PC-9 (cell line): ENCODE measurements at regions not wholly inside any gene's neighbourhood (a gene's known extent, or its start where the extent isn't known, plus 50 kb on each side); places are given as distances from the start of the nearest gene placed in this dataset.

ENCODE experiments used
- BruUV-seq: library from RNA; stranded (reverse); fragments of 400-500 nt; replicated peaks from 2 replicates; lab custom pipeline; 2021; lab: Mats Ljungman, UMichigan
- CTCF ChIA-PET: fragments of 300-600 bp; sonication (Branson Sonifier 250); formaldehyde crosslinking; loops from one replicate; lab custom pipeline; 2022; ENCODE audit warnings: antibody characterized with exemption; lab: Charles Lee
- POLR2A ChIA-PET: fragments of 300-600 bp; sonication (Branson Sonifier 250); formaldehyde crosslinking; loops from one replicate; lab custom pipeline; 2022; ENCODE audit warnings: antibody characterized with exemption; ENCODE audit not compliant: unreplicated experiment; lab: Charles Lee
- DNase-seq, 2 experiments: peaks; one replicate each; pipeline versions ENCODE4 v3.0.0 to v3.0.0-alpha.2; 2015 to 2022; ENCODE audit warnings: mixed read lengths in 1 of 2
- H2AFZ ChIP-seq: fragments of 200-600 bp; sonication (generic); 2 replicates; pipeline ENCODE4 v1.8.1; 2017; ENCODE audit warnings: antibody characterized with exemption
- H3F3A ChIP-seq: fragments of 200-600 bp; sonication (generic); 2 replicates; pipeline ENCODE4 v1.8.1; 2017; ENCODE audit warnings: antibody characterized with exemption, mild to moderate bottlenecking, low read depth; ENCODE audit not compliant: insufficient read depth
- H3K27ac ChIP-seq: fragments of 200-600 bp; sonication (generic); 2 replicates; pipeline ENCODE4 v1.6.1; 2016; ENCODE audit warnings: mixed run types
- H3K27me3 ChIP-seq: fragments of 200-600 bp; sonication (generic); 2 replicates; pipeline ENCODE4 v1.6.1; 2016; ENCODE audit warnings: low read depth, mixed run types; ENCODE audit not compliant: insufficient read depth
- H3K36me3 ChIP-seq: fragments of 200-600 bp; sonication (generic); 2 replicates; pipeline ENCODE4 v1.6.1; 2016; ENCODE audit warnings: low read depth, mixed run types
- H3K4me1 ChIP-seq: fragments of 200-600 bp; sonication (generic); replicated peaks from 2 replicates; pipeline ENCODE4 v1.6.1; 2016; ENCODE audit warnings: mixed run types; ENCODE audit not compliant: insufficient read depth
- H3K4me2 ChIP-seq: fragments of 200-600 bp; sonication (generic); 2 replicates; pipeline ENCODE4 v1.6.1; 2017; ENCODE audit warnings: mixed run types
- H3K4me3 ChIP-seq: fragments of 200-600 bp; sonication (generic); 2 replicates; pipeline ENCODE4 v1.6.1; 2016; ENCODE audit warnings: mixed run types
- H3K79me2 ChIP-seq: fragments of 200-600 bp; sonication (generic); 2 replicates; pipeline ENCODE4 v1.6.1; 2017; ENCODE audit warnings: low read depth, mixed run types
- H3K9me2 ChIP-seq: fragments of 200-600 bp; sonication (generic); 2 replicates; pipeline ENCODE4 v1.8.1; 2017; ENCODE audit warnings: mild to moderate bottlenecking; ENCODE audit not compliant: insufficient read depth
- H3K9me3 ChIP-seq: fragments of 200-600 bp; sonication (generic); 2 replicates; pipeline ENCODE4 v1.8.1; 2016; ENCODE audit warnings: low read depth; ENCODE audit not compliant: insufficient read depth
- H4K20me1 ChIP-seq: fragments of 200-600 bp; sonication (generic); 2 replicates; pipeline ENCODE4 v1.8.1; 2017; ENCODE audit not compliant: insufficient read depth
- CTCF ChIP-seq: fragments of 200-600 bp; sonication (generic); conservative IDR thresholded peaks from 2 replicates; pipeline ENCODE4 v1.6.1; 2017; ENCODE audit warnings: mixed run types, antibody characterized with exemption, mild to moderate bottlenecking, moderate library complexity
- EZH2 ChIP-seq: fragments of 200-600 bp; sonication (generic); IDR thresholded peaks from 2 replicates; pipeline ENCODE4 v1.8.0; 2017; ENCODE audit warnings: antibody characterized with exemption, low read depth
- intact Hi-C: fragments of 100-400 bp; cut with micrococcal nuclease; formaldehyde crosslinking; loops from one replicate; pipeline ENCODE4 v1.10.0; 2022; ENCODE audit not compliant: unreplicated experiment

- Histone ChIP-seq H3K79me2 (no peaks in the 10 kb centered on the region), H3K4me1 (no peaks in the 10 kb centered on the region), H3K4me2 (no peak overlapping the region), H4K20me1 (no peaks in the 10 kb centered on the region), H3K27ac (no peak overlapping the region), H3F3A (no peaks in the 10 kb centered on the region), H3K36me3 (no peaks in the 10 kb centered on the region), H3K9me3 (no peaks in the 10 kb centered on the region), H3K4me3 (no peak overlapping the region), H3K27me3 (no peaks in the 10 kb centered on the region), H2AFZ (0 out of 2 replicates have a peak overlapping the region, but pooled peaks have one; percentile 30), H3K9me2 (no peaks in the 10 kb centered on the region)
- no peak for TF ChIP-seq CTCF
- TF ChIP-seq EZH2: no peak
- DNase-seq: no peak
- BruUV-seq: no TSS peak
- intact Hi-C loops: no loop called here
- ChIA-PET POLR2A (interaction anchor here (0.6 kb wide), 1 partner anchor 105 kb away, joined by 3 read pairs; no protein-coding TSS in a partner anchor), CTCF (no interaction called here)
Measured at GRCh38 chr3:153273217-153273616, 111.2 kb downstream of the RAP2B start.

GRCh38 chr3:153273767-153274435 lies 111.9 kb downstream of the RAP2B start:
- H2AFZ ChIP-seq: no peak overlapping the region
- H3K9me3 ChIP-seq: no peaks in the 10 kb centered on the region
- no TSS peak for BruUV-seq
- H4K20me1 ChIP-seq: no peaks in the 10 kb centered on the region
- no peak overlapping the region for H3K4me2 ChIP-seq
- TF ChIP-seq EZH2 (no peak), CTCF (no peak)
- no peak for DNase-seq
- H3K79me2 ChIP-seq: no peaks in the 10 kb centered on the region
- H3F3A ChIP-seq: no peaks in the 10 kb centered on the region
- CTCF ChIA-PET: no interaction called here
- POLR2A ChIA-PET: interaction anchor here (0.6 to 0.8 kb wide), 2 partner anchors 106 to 564 kb away, joined by 3 to 7 read pairs; no protein-coding TSS in a partner anchor
- no peak overlapping the region for H3K27ac ChIP-seq
- no peak overlapping the region for H3K4me3 ChIP-seq
- intact Hi-C loops: no loop called here
- H3K36me3 ChIP-seq: no peaks in the 10 kb centered on the region
- H3K9me2 ChIP-seq: no peaks in the 10 kb centered on the region
- H3K4me1 ChIP-seq: no peaks in the 10 kb centered on the region
- H3K27me3 ChIP-seq: no peaks in the 10 kb centered on the region

- Histone ChIP-seq H2AFZ (no peak overlapping the region), H3K79me2 (no peaks in the 10 kb centered on the region), H3K4me1 (no peaks in the 10 kb centered on the region), H3K36me3 (no peaks in the 10 kb centered on the region), H3F3A (no peaks in the 10 kb centered on the region), H3K27me3 (no peaks in the 10 kb centered on the region), H4K20me1 (no peaks in the 10 kb centered on the region), H3K9me2 (no peaks in the 10 kb centered on the region), H3K9me3 (no peaks in the 10 kb centered on the region), H3K4me2 (no peak overlapping the region), H3K27ac (no peak overlapping the region), H3K4me3 (no peak overlapping the region)
- no peak for DNase-seq
- BruUV-seq: no TSS peak
- ChIA-PET POLR2A (interaction anchor here (0.8 kb wide), 1 partner anchor 565 kb away, joined by 7 read pairs; no protein-coding TSS in a partner anchor), CTCF (no interaction called here)
- intact Hi-C loops: no loop called here
- TF ChIP-seq CTCF (no peak), EZH2 (no peak)
Measured at GRCh38 chr3:153274561-153274960, 112.5 kb downstream of the RAP2B start.
